ENCODE measurements at regions not wholly inside any gene's neighbourhood (a gene's known extent, or its start where the extent isn't known, plus 50 kb on each side); places are given as distances from the start of the nearest gene placed in this dataset.

GRCh38 chrX:52576474-52576873, 59.6 kb upstream of the XAGE1B start:
- no peak for TF ChIP-seq CTCF (conservative IDR thresholded peaks at IDR 0.05; ENCODE audit: low read depth in 2 of 2)
- TF ChIP-seq POLR2AphosphoS5 (IDR thresholded peaks at IDR 0.05; ENCODE audit: low read depth) = no peak
